ENCODE measurements at regions not wholly inside any gene's neighbourhood (a gene's known extent, or its start where the extent isn't known, plus 50 kb on each side); places are given as distances from the start of the nearest gene placed in this dataset.

DNA sequence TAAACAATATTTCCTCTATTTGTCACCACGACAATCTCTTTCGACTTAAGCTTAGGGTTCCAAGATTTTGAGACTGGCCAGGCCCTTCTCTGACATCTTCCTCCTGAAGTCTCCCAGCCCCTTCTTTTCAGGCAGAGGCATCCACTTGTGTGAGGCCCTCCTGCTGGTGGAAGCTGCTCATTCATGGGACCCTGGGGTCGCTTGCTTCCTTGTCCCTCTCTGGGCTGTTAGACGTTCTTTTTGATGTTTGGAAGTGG, 188.2 kb upstream of the APCDD1 start:
- TF ChIP-seq EZH2 (IDR thresholded peaks at IDR 0.05) = no peak
- TF ChIP-seq POLR2AphosphoS5 (IDR thresholded peaks at IDR 0.05; ENCODE audit: borderline replicate concordance, low read depth, low read length) = no peak
- TF ChIP-seq FOXP2 (optimal IDR thresholded peaks at IDR 0.05; ENCODE audit: control extremely low read depth, extremely low read length, insufficient read depth) = no peak
